ENCODE measurements at regions not wholly inside any gene's neighbourhood (a gene's known extent, or its start where the extent isn't known, plus 50 kb on each side); places are given as distances from the start of the nearest gene placed in this dataset.
A peak's percentile ranks its signal among the peaks of the same experiment; 100 is the strongest.

DNA sequence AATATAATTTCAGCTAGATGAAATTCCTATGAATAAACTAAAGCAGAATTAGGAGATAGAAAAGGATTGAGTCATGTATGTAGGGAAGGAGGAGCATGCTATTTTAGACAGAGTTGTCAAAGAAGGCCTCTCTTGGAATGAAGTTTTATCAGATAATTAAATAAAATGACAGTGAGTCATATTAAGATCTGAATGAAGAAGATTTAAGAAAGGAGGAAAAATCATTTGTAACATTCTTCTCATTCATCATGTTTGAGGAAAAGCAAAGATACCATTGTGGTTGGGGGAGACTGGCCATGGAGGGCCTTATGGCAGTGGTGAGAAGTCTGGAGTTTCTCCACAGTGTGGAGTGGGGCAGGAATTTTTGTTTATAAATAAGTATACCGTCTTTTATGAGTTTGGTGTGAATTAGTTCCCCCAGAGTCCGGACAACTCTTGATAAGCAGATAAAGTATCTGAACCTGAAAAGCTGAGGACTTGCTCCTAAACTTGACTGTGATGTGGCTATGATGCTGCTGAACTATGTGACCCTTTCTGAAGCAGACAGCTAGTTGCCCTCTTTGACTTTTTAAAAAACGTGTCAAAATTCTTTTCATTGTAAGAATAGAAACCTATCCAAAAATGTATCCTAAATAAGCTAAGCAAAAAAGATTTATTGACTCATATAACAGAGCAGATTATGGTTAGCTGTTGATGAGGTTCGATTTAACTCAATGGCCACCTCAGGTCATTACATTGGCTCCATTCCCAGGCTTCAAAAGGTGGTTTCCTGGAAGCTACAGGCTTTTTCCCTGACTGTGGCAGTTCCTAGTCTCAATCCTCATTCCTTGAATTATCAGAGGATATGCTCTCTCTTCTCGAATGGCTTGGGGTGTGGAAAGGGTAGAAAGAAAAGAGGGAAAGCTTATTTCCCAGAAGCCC is 90.8 kb downstream of the LHX9 start:
- H3K27ac ChIP-seq, result no peak overlapping the region
- TF ChIP-seq, protein P1, sequence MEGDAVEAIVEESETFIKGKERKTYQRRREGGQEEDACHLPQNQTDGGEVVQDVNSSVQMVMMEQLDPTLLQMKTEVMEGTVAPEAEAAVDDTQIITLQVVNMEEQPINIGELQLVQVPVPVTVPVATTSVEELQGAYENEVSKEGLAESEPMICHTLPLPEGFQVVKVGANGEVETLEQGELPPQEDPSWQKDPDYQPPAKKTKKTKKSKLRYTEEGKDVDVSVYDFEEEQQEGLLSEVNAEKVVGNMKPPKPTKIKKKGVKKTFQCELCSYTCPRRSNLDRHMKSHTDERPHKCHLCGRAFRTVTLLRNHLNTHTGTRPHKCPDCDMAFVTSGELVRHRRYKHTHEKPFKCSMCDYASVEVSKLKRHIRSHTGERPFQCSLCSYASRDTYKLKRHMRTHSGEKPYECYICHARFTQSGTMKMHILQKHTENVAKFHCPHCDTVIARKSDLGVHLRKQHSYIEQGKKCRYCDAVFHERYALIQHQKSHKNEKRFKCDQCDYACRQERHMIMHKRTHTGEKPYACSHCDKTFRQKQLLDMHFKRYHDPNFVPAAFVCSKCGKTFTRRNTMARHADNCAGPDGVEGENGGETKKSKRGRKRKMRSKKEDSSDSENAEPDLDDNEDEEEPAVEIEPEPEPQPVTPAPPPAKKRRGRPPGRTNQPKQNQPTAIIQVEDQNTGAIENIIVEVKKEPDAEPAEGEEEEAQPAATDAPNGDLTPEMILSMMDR (conservative IDR thresholded peaks at IDR 0.05; ENCODE audit: low read depth), result no peak
- ChIA-PET POLR2A (ENCODE audit: low non-redundant PET) (no interaction called here), CTCF (interaction anchor here (0.6 to 0.7 kb wide), 2 partner anchors 393 to 1900 kb away, joined by 3 read pairs; no protein-coding TSS in a partner anchor)
- no peak for DNase-seq (ENCODE audit: low spot score)

DNA sequence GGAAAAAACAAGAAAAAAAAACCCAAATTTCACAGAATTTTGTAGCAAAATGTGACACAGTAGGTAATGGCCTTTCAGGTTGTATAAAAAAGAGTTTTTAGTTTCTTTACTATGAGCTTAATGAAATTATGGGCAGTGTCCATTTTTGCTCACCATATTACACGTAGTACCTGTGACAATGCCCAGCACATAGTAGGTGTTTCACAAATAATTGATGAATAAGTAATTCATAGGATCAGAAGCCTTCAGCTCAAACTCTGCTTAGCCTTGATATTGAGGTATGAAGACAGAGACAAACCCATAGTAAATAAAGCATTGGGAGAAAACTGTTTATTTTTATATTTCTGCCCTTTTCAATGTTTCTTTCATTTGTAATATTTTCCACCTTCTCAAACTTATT is 97.2 kb downstream of the LHX9 start:
- CTCF ChIA-PET, result no interaction called here
- DNase-seq (ENCODE audit: low spot score), result no peak
- TF ChIP-seq, protein P1 (conservative IDR thresholded peaks at IDR 0.05; ENCODE audit: low read depth), result no peak
- no peak overlapping the region for H3K27ac ChIP-seq
- POLR2A ChIA-PET (ENCODE audit: low non-redundant PET), result no interaction called here

DNA sequence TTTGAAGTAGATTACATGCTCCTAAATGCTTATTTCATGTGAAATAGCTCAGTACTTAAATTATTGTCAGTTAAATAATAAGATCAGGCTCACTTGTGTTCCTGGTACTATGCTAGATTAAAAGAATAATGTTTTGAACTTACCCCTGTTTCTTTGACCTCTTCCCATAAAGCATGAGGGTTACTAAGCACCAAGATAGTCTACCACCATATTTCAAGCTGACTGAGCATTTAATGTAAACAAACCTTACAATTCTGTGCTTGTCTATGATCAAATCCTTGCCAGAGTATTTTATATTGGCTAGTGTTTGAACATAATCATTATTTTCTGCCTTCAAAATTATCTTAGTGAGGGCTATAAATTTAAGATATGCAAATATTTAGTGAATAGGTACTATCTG is 98.1 kb downstream of the LHX9 start:
- CTCF ChIA-PET, result interaction anchor here (0.5 to 0.6 kb wide), 2 partner anchors 36 to 53 kb away, joined by 3 read pairs; no protein-coding TSS in a partner anchor
- TF ChIP-seq, protein P1 (conservative IDR thresholded peaks at IDR 0.05; ENCODE audit: low read depth), result no peak
- DNase-seq (ENCODE audit: low spot score), result no peak
- no peak overlapping the region for H3K27ac ChIP-seq
- POLR2A ChIA-PET (ENCODE audit: low non-redundant PET), result no interaction called here

DNA sequence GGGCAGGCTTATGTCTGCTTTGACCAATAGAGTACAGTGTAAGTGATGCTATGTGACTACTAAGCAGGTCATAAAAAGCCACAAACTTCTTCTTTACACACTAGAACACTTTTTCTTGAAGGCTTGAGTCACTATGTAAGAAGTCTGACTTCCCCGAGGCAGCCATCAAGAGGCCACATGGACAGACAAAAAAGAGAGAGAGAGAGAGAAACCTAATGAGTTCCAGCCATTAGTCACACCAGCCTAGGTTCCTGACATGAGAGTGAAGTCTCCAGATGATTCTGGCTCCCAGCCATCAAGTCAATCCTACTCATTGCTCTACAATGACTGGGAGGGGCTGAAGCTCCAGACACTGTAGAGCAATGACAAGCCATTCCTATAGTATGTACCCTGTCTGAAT is 101.4 kb downstream of the LHX9 start:
- POLR2A ChIA-PET (ENCODE audit: low non-redundant PET), result no interaction called here
- DNase-seq (ENCODE audit: low spot score), result peak; percentile 97
- H3K27ac ChIP-seq, result no peak overlapping the region
- TF ChIP-seq, protein P1 (conservative IDR thresholded peaks at IDR 0.05; ENCODE audit: low read depth), result no peak
- CTCF ChIA-PET, result interaction anchor here (0.6 kb wide), 1 partner anchor 131 kb away, joined by 3 read pairs; no protein-coding TSS in a partner anchor

DNA sequence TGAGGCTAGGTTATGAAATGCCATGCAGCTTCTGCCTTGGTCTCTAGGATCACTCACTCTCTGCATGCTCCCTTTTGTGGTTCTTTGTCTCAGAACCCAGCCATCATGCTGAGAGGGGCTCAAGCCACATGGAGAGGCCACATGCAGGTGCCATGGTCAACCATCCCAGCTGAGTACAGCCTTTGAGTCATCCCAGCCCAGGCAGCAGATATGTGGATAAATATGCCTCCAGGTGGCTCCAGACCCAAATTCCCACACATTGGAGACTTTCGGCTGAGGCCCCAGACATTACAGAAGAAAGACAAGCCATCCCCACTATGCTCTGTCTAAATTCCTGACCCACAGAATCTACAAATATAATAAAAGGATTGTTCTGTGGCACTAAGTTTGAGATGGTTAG is 102.0 kb downstream of the LHX9 start:
- CTCF ChIA-PET, result interaction anchor here (0.6 kb wide), 1 partner anchor 131 kb away, joined by 3 read pairs; no protein-coding TSS in a partner anchor
- POLR2A ChIA-PET (ENCODE audit: low non-redundant PET), result no interaction called here
- DNase-seq (ENCODE audit: low spot score), result no peak
- H3K27ac ChIP-seq, result peak overlapping the region; percentile 50; the same call in 1 of the 2 replicates
- TF ChIP-seq, protein P1 (conservative IDR thresholded peaks at IDR 0.05; ENCODE audit: low read depth), result no peak

DNA sequence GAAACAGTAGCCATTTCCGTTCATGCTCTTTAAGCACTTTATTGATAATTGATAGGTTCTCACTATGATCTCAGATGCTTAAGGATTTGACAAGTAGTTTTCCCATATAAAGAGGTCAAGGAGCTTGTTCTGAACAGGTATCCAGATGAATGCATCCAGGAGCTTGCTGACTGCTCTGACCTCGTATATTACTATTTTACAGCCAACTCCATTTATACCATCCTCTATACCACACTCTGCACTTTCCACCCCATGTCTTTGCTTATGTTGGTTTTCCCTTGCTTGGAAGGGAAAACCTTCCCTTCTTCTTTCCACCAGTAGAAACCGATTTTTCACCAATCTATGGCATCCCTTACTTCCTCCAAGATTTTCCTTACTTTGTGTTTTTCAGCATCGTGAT is 107.2 kb downstream of the LHX9 start:
- TF ChIP-seq, protein P1 (conservative IDR thresholded peaks at IDR 0.05; ENCODE audit: low read depth), result no peak
- H3K27ac ChIP-seq, result no peak overlapping the region
- CTCF ChIA-PET, result interaction anchor here (0.7 kb wide), 2 partner anchors 258 to 623 kb away, joined by 3 read pairs; no protein-coding TSS in a partner anchor
- POLR2A ChIA-PET (ENCODE audit: low non-redundant PET), result no interaction called here
- no peak for DNase-seq (ENCODE audit: low spot score)
